Lung (tissue), 11 donors: ENCODE measurements at regions not wholly inside any gene's neighbourhood (a gene's known extent, or its start where the extent isn't known, plus 50 kb on each side); places are given as distances from the start of the nearest gene placed in this dataset.

Experiments used
- ATAC-seq: fragments of 200-7000 bp; cut with Tn5 transposase; one replicate; pipeline ENCODE4 v1.9.1; 2020; ENCODE audit warnings: moderate number of reproducible peaks; ENCODE audit not compliant: insufficient read depth, low FRiP score
- DNase-seq, 3 donors: peaks; one replicate each; pipeline ENCODE4 v3.0.0-alpha.2; 2013 to 2017
- H3K27ac ChIP-seq, 2 donors: one replicate each; pipeline ENCODE4 v1.5.1; 2013; ENCODE audit warnings: mild to moderate bottlenecking in 2 of 2, moderate library complexity in 2 of 2, control low read depth in 1 of 2, inconsistent platforms in 1 of 2, low read depth in 1 of 2, low read length in 1 of 2
- H3K27me3 ChIP-seq, 3 donors: one replicate each; pipeline ENCODE4 v1.5.1; 2013; ENCODE audit warnings: low read length in 2 of 3; ENCODE audit not compliant: control insufficient read depth in 3 of 3, insufficient read depth in 3 of 3
- H3K36me3 ChIP-seq, 4 donors: one replicate each; pipeline ENCODE4 v1.5.1; 2013; ENCODE audit warnings: low read length in 4 of 4, mild to moderate bottlenecking in 1 of 4, moderate library complexity in 1 of 4; ENCODE audit not compliant: control insufficient read depth in 4 of 4, insufficient read depth in 4 of 4
- H3K4me1 ChIP-seq, 5 donors: one replicate each; pipeline ENCODE4 v1.5.1; 2013; ENCODE audit warnings: low read length in 5 of 5, mild to moderate bottlenecking in 2 of 5, moderate library complexity in 1 of 5; ENCODE audit not compliant: control insufficient read depth in 5 of 5, insufficient read depth in 5 of 5
- H3K4me3 ChIP-seq: one replicate; pipeline ENCODE4 v1.5.1; 2013; ENCODE audit warnings: mild to moderate bottlenecking, control low read depth, moderate library complexity
- H3K9ac ChIP-seq, 2 donors: one replicate each; pipeline ENCODE4 v1.5.1; 2013; ENCODE audit warnings: low read length in 2 of 2, control low read depth in 1 of 2; ENCODE audit not compliant: insufficient read depth in 1 of 2
- H3K9me3 ChIP-seq, 4 donors: one replicate each; pipeline ENCODE4 v1.5.1; 2013; ENCODE audit warnings: low read length in 3 of 4, mild to moderate bottlenecking in 1 of 4, moderate library complexity in 1 of 4; ENCODE audit not compliant: control insufficient read depth in 4 of 4, insufficient read depth in 3 of 4
- CTCF ChIP-seq: IDR thresholded peaks from 2 replicates; pipeline ENCODE4 v1.5.1; 2012; ENCODE audit warnings: mild to moderate bottlenecking; ENCODE audit errors: control extremely low read depth, extremely low read depth
- WGBS, 2 donors: extraction: QIAGEN DNeasy Blood & Tissue Kit; methylation state at CpG; one replicate each; pipeline ENCODE4 v1.1.7; 2013; 5-methylcytosine and 5-hydroxymethylcytosine counted together
- donor health status: control.
- donor health status: control.
- donor health status: Bipolar disorder and iron deficiency.
- donor health status: healthy.
- donor health status: DM: yes; HTN: yes; CAD: no.

- 53 to 73% methylated on average over 3 of the region's 3 CpGs for WGBS, 2 donors
- no peak for ATAC-seq
Observed at GRCh38 chr13:82833923-82834322, 1048.4 kb downstream of the SLITRK1 start.

GRCh38 chr13:82829040-82829439 lies 1053.2 kb downstream of the SLITRK1 start:
- DNase-seq (no peak), ATAC-seq (no peak)
- H3K9me3 ChIP-seq, result peaks cover 0 to 3% (median 0%) of the 10 kb centered on the region in 4 donors
- H3K9ac ChIP-seq, result no peak overlapping the region
- H3K4me1 ChIP-seq, result peaks cover 0 to 9% (median 0%) of the 10 kb centered on the region in 5 donors
- no peaks in the 10 kb centered on the region for H3K27me3 ChIP-seq
- no peaks in the 10 kb centered on the region for H3K36me3 ChIP-seq
- no peak overlapping the region for H3K4me3 ChIP-seq
- 92 to 96% methylated on average over 1 of the region's 1 CpG for WGBS, 2 donors
- TF ChIP-seq CTCF, result no peak
- H3K27ac ChIP-seq, result no peak overlapping the region

More at GRCh38 chr13:82833923-82834322, 1048.4 kb downstream of the SLITRK1 start:
- peak in 2 of 3 donors; percentile 57 to 72 for DNase-seq
- Histone ChIP-seq H3K4me1 (peaks cover 0 to 12% (median 0%) of the 10 kb centered on the region in 5 donors), H3K27me3 (no peaks in the 10 kb centered on the region), H3K4me3 (no peak overlapping the region), H3K27ac (no peak overlapping the region), H3K9me3 (peaks cover 0 to under 1% (median 0%) of the 10 kb centered on the region in 4 donors), H3K36me3 (no peaks in the 10 kb centered on the region), H3K9ac (no peak overlapping the region)
- TF ChIP-seq CTCF, result no peak

- Histone ChIP-seq H3K4me1 (no peaks in the 10 kb centered on the region), H3K4me3 (no peak overlapping the region), H3K9ac (no peak overlapping the region), H3K9me3 (peaks cover 0 to 3% (median 0%) of the 10 kb centered on the region in 4 donors), H3K27me3 (no peaks in the 10 kb centered on the region), H3K27ac (no peak overlapping the region), H3K36me3 (no peaks in the 10 kb centered on the region)
- ATAC-seq (no peak), DNase-seq (no peak)
- no peak for TF ChIP-seq CTCF
Observed at GRCh38 chr13:82827724-82828123, 1054.5 kb downstream of the SLITRK1 start.

GRCh38 chr13:82822935-82823334 lies 1059.3 kb downstream of the SLITRK1 start:
- H3K27me3 ChIP-seq, result no peaks in the 10 kb centered on the region
- no peaks in the 10 kb centered on the region for H3K36me3 ChIP-seq
- no peak overlapping the region for H3K27ac ChIP-seq
- H3K9me3 ChIP-seq, result no peaks in the 10 kb centered on the region
- 88 to 93% methylated on average over 10 of the region's 10 CpGs for WGBS, 2 donors
- no peak for TF ChIP-seq CTCF
- H3K4me1 ChIP-seq, result no peaks in the 10 kb centered on the region
- DNase-seq, result no peak
- ATAC-seq, result no peak
- no peak overlapping the region for H3K4me3 ChIP-seq
- no peak overlapping the region for H3K9ac ChIP-seq
